Erythroblast (primary cell): ENCODE measurements at regions not wholly inside any gene's neighbourhood (a gene's known extent, or its start where the extent isn't known, plus 50 kb on each side); places are given as distances from the start of the nearest gene placed in this dataset.

Source experiments
- DNase-seq, 2 experiments: peaks; one replicate each; lab custom pipeline; 2025; lab: John Stamatoyannopoulos, UW
- GATA1 ChIP-seq: IDR thresholded peaks from 2 replicates; pipeline ENCODE4 v1.6.1; 2011; ENCODE audit warnings: low read depth, mild to moderate bottlenecking, control low read depth, low read length, moderate library complexity
- POLR2A ChIP-seq: IDR thresholded peaks from 2 replicates; pipeline ENCODE4 v1.6.1; 2011; ENCODE audit warnings: mild to moderate bottlenecking, low read length

DNA sequence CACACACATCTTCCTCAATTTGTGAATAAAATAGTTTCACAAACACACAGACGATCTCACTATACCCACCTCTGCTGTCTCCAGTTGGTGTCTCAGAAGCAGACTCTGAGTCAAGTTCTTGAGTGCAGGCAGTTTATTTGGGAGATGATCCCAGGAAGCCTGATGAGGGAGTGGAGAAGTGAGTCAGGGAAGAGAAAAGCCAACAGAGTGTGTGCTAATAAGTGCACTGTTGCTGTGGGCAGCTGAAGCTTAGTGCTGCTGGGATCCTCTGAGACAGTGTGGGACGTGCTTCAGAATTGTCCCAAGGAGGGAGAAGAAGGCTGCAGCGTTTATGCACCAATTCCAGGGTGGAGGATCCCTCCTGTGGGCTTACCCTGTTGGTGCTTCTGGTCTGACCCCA is 423.2 kb upstream of the C16orf82 start:
- TF ChIP-seq GATA1 = no peak
- DNase-seq = no peak

DNA sequence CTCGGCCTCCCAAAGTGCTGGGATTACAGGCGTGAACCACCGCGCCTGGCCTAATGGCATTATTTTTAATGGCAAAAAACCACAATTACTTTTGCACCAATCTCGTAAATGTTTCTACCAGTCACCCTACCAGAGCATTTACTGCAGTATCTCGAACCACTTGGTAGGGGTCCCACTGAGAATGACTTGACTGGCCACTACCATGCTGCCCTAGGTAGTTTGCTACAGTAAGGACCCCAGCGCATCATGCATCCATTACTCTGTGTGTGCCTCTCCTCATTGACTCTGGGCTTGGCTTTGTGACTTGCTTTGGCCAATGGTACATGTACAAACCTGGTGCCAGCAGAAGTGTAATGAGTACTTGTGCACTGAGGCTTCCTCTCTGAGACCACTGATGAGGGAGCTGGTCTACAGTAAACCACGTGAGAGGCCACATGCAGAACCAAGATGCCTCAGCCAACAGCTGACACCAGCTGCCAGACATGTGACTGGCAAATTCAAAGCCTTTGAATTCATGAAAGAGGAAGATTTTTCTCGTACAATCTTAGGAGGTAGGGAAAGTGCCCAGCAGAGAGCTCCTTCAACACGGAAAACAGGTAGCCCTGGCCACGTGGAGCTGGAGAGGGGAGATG is 421.7 kb upstream of the C16orf82 start:
- DNase-seq = no peak
- TF ChIP-seq POLR2A = no peak
- TF ChIP-seq GATA1 = no peak

DNA sequence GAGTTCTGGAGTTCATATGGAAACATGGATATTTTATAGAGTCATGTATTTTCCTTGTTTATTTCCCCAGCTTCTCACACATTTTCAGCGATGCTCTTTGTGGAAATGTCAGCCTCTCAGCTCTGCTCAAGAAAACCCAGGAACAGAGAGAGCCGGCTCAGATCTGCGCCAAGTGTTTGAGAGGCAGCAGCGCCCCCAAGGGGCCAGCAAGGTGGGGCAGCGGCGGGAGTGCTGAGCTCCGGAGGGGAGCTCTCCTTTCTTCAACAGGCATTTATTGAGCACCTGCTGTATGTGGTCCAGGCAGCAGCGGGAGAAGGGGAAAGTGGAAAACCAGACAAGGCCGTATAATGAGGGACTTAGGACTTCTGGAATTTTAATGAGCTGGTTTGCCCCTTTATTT is 421.1 kb upstream of the C16orf82 start:
- peak; percentile 3 to 22 for DNase-seq
- TF ChIP-seq GATA1 (no peak), POLR2A (no peak)

DNA sequence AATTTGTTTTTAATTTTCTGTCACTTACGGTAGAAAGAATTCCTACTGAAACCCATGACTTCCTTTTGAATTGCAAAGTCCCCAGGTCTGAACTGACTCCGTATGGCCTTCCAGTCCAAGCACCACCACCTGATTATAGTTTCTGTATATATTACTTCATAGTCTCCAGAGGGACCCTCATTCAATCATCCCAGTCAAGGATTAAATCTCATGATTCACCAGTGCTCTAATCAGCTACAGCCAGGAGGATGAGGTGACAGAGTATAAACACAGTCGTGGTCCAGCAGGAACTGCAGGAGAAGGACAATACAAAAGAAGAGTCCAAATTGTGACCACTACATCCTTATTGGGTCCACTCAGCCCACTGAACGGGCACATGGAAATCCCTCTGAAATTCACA is 418.9 kb upstream of the C16orf82 start:
- DNase-seq = no peak
- no peak for TF ChIP-seq POLR2A
- TF ChIP-seq GATA1 = no peak

DNA sequence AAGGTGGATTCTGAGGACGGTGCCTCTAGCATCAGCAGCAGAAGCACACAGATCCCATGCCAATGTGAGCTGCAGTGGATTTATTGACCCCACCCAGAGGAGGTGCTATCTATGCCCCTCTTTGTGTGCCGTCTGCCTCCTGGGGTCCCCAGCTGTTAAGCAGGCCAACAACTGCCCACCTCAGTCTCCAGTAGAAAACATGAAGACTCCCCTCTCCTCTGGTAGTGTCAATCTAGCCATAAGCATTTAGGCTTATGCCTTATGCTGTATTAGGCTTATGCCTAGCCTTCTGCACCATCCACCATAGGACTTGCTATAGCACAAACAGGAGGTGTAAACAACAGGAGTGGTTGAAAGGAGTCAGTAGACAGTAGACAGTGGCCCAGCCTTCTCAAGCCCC is 417.9 kb upstream of the C16orf82 start:
- TF ChIP-seq POLR2A (no peak), GATA1 (no peak)

DNA sequence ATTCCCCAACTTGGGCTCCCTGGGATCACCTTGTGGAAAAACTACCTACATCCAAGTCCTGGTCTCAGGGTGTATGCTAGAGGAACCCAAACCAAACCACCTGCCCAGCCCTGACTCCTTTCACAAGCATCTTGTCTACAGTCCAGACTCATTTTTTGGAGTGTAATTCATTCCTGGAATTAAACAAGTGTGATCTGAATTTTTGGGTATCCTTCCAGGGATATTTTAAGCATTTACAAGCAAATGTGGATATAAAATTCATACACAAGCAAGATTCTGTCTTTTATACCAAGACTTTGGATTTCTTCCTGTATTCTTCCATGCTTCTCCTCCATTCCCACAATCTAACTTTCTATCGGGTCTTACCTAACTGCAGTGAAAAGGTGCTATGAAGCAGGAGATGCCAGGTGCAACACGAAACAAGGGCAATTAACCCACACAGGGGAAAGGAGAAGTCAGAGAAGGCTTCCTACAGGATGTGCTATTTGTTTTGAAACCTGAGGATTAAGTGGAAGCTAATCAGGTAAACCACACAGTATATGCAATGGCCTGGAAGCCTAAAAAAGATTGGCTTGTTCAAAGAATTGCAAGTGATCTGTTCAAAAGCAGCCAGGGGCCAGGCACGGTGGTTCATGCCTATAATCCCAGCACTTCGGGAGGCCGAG is 417.2 kb upstream of the C16orf82 start:
- no peak for DNase-seq
- TF ChIP-seq GATA1 (no peak), POLR2A (no peak)

More for the DNA sequence above, 417.9 kb upstream of the C16orf82 start:
- DNase-seq = no peak

DNA sequence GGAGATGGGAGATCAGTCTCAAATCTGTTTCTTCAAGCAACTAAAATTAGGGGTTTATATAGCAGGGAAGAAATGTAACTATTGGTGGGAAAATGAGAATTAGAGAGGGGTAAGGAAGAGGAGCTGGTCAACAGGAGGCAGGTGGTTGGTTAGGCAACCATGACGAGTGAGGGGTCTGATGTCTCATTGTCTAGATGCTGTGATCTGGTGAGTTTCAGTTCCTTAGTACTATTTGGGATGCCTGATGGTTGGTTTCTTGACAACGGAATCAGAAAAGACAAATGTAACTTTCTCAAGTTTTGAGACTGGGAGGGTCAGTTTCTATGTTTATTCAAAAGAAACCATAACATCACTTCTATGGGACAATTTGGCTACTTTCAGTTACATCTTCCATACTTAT is 415.3 kb upstream of the C16orf82 start:
- DNase-seq = no peak
- TF ChIP-seq POLR2A (no peak), GATA1 (no peak)

DNA sequence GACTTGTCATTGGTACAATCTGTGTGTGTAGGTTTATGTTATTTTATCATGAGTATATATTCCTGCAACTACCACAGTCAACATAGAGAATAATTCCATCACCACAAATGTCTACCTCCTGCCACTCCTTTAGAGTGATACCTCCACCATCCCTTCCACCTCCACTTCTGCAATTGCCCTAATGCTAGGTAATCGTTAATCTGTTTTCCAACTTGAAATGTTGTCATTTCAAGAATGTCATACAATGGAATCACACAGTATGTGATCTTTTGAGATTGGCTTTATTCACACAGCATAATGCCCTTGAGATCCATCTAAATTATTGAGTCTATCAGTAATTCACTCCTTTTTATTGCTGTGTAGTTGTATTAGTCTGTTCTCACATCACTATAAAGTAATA is 414.8 kb upstream of the C16orf82 start:
- TF ChIP-seq GATA1 (no peak), POLR2A (no peak)
- no peak for DNase-seq

DNA sequence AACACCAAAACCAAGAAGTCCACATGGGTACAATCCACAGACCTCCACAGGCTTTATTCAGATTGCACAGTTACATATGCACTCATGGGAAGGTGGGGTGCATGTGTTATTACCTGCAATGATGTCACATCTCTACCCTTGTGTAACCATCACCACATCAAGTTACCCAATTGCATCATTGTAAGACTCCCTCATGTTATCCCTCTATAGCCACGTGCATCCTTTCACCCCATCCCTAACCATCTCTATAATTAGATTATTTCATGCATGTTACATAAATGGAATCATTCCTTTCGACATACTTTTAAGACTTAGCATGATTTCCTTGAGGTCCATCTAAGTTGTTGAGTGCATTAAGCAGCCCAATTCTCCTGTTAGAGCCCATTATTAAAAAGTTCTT is 408.2 kb upstream of the C16orf82 start:
- no peak for TF ChIP-seq POLR2A
- TF ChIP-seq GATA1 = no peak
- no peak for DNase-seq

DNA sequence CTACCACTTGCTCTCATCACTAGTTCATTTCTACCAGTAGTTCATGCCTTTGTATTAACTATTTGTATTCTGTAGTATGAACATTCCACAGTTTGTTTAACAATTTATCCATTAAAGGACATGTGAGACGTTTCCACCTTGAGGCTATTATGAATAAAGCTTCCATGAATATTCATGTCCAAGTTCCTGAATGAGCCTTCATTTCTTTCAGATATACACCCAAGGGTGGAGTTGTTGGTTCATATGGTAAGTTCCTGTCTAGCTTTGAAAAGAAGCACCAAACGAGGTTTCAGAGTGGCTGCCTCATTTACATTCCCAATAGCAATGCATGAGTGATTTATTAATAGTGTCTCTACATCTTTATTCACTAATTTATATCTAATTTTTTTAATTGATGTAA is 407.8 kb upstream of the C16orf82 start:
- TF ChIP-seq POLR2A = no peak
- no peak for DNase-seq

DNA sequence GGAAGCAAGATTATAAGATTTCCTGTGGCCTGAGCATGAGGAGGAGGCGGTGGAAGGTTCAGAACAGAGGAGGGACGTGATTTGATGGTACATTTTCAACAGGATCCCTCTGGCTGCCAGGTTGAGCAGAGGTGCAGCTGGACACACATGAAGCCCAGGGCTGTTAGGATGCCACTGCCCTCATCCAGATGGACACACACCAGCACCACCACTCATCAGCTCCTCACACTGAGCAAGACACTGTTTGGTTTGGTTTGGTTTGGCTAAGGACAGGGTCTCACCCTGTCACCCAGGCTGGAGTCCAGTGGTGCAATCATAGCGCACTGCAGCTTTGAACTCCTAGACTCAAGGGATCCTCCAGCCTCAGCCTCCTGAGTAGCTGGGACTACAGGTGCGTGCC is 402.6 kb upstream of the C16orf82 start:
- no peak for DNase-seq
- TF ChIP-seq POLR2A = no peak
- no peak for TF ChIP-seq GATA1

DNA sequence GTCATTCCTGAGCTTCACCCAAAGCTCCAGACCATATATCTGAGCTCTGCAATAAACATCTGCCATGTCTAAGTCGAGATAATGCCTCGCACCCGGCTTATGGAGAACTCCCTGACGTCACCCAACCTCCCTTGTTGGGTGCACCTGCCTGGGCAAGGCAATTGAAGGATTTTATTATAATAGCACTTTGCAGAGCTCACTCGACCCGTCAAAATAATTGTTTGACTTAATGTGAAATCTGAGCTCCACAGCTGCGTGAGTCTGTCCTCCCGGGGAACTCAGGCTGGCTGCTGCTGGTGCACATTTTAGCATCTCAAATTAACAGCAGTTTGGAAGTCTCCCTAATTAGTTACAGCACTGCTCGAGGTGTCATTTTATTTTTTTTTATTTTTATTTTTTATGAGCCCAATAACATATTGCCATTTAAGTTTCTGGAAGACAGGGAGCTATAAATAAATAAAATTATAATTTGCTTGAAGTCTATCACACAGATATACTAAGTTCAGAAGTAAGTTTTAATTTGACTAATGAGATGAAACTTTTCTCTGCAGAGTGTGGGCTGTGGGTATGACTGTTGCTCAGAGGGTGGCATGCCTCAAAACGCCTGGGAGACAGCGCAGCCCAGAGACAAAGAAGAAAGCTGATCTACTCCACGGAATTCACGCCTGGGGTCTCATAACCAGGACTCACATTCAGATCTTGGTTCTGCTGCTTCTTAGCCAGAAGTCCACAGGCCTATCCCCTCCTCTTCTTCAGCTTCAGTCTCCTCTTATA is 401.4 kb upstream of the C16orf82 start:
- DNase-seq = no peak
- TF ChIP-seq POLR2A (no peak), GATA1 (no peak)

DNA sequence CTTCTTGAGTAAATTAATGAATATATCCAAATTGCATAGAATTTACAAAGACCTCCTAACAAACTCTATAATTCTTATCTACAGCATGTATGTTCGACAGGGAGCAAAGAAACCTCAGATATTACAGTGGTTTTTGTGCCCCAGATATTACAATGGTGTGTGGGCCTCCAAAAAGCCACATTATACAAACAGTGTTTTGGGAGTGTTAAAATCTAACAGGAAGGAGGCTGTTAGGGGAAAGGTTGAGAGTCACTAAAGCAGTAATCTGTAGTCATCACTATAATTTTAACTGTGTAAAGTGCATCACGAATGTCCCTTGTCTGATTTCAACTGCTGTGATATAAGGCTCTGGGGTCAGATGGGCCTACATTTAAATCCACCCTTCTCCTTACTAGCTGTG is 400.2 kb upstream of the C16orf82 start:
- DNase-seq = no peak
- TF ChIP-seq GATA1 (no peak), POLR2A (no peak)

DNA sequence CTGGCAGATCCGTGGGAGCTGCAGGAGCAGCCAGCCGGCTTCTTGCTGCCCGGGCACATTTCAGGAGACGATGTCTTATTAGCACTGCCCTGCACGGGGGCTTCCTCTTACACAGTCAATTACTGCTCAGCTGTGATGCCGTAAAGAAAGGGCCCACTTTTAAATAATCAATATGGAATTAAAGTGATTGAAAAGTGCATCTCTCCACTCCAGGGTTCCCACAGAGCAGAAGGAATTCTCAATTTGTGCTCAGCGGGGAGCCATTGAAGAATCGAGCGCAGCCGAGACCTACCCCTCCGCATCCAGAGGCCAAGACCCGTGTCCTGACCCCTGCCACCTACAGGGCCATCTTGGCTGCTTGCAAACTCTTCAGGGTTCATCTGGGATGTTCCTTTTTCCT is 399.4 kb upstream of the C16orf82 start:
- TF ChIP-seq POLR2A (no peak), GATA1 (no peak)
- DNase-seq = no peak
